GM18907 (cell line): ENCODE measurements at regions not wholly inside any gene's neighbourhood (a gene's known extent, or its start where the extent isn't known, plus 50 kb on each side); places are given as distances from the start of the nearest gene placed in this dataset.
"Not testable (repeated sequence)": the region's sequence is repeated elsewhere in the genome, so short reads cannot be mapped to it uniquely, and the experiment has no call there.

Source experiments
- ATAC-seq: cut with Tn5 transposase; IDR thresholded peaks from one replicate; pipeline ENCODE4 v1.9.1; 2021; ENCODE audit warnings: mild to moderate bottlenecking, moderate library complexity; ENCODE audit not compliant: unreplicated experiment

- ATAC-seq = no peak
Measured at GRCh38 chr1:30183006-30183405, 540.4 kb downstream of the MATN1 start.

- no peak for ATAC-seq
Measured at GRCh38 chr1:30179942-30180543, 543.3 kb downstream of the MATN1 start.

GRCh38 chr1:30176477-30176876 is 546.9 kb downstream of the MATN1 start:
- ATAC-seq = no peak

GRCh38 chr1:30174499-30174898 is 548.9 kb downstream of the MATN1 start:
- ATAC-seq = no peak

- ATAC-seq = no peak
Measured at GRCh38 chr1:30173560-30173959, 549.8 kb downstream of the MATN1 start.

- no peak for ATAC-seq
Measured at GRCh38 chr1:30172757-30173156, 550.6 kb downstream of the MATN1 start.

- no peak for ATAC-seq
Measured at GRCh38 chr1:30172299-30172694, 551.1 kb downstream of the MATN1 start.

GRCh38 chr1:30171537-30172298 is 551.7 kb downstream of the MATN1 start:
- no peak for ATAC-seq

- ATAC-seq = no peak
Measured at GRCh38 chr1:30169269-30169668, 554.1 kb downstream of the MATN1 start.

GRCh38 chr1:30166174-30166573 is 557.2 kb downstream of the MATN1 start:
- no peak for ATAC-seq

GRCh38 chr1:30165116-30165515 is 558.3 kb downstream of the MATN1 start:
- ATAC-seq = no peak

GRCh38 chr1:30164693-30165092 is 558.7 kb downstream of the MATN1 start:
- no peak for ATAC-seq

GRCh38 chr1:30162565-30162964 is 560.8 kb downstream of the MATN1 start:
- no peak for ATAC-seq

GRCh38 chr1:30161953-30162352 is 561.4 kb downstream of the MATN1 start:
- ATAC-seq = no peak

GRCh38 chr1:30160999-30161689 is 562.2 kb downstream of the MATN1 start:
- no peak for ATAC-seq

- no peak for ATAC-seq
Measured at GRCh38 chr1:30159015-30159414, 564.4 kb downstream of the MATN1 start.

GRCh38 chr1:30155698-30156097 is 567.7 kb downstream of the MATN1 start:
- not testable (repeated sequence) for ATAC-seq

- ATAC-seq = not testable (repeated sequence)
Measured at GRCh38 chr1:30155253-30155652, 568.1 kb downstream of the MATN1 start.

- no peak for ATAC-seq
Measured at GRCh38 chr1:30153743-30154449, 569.5 kb downstream of the MATN1 start.

GRCh38 chr1:30151826-30152225 is 571.6 kb downstream of the MATN1 start:
- no peak for ATAC-seq

- ATAC-seq = no peak
Measured at GRCh38 chr1:30151119-30151518, 572.3 kb downstream of the MATN1 start.
